WTC11 (cell line): ENCODE measurements at regions not wholly inside any gene's neighbourhood (a gene's known extent, or its start where the extent isn't known, plus 50 kb on each side); places are given as distances from the start of the nearest gene placed in this dataset.

Experiments
- NR3C1 ChIP-seq: sonication (generic); formaldehyde crosslinking; conservative IDR thresholded peaks from 2 replicates; pipeline ENCODE4 v1.8.1; 2023; ENCODE audit warnings: low read depth, mild to moderate bottlenecking, missing genetic modification reagents
- SP1 ChIP-seq: sonication (generic); formaldehyde crosslinking; conservative IDR thresholded peaks from 2 replicates; pipeline ENCODE4 v1.8.1; 2022; ENCODE audit warnings: missing genetic modification reagents
- TF ChIP-seq, protein P1 (sequence below): fragments of 200-600 bp; IDR thresholded peaks from 2 replicates; pipeline ENCODE4 v1.8.0; 2022; ENCODE audit warnings: antibody characterized with exemption

DNA sequence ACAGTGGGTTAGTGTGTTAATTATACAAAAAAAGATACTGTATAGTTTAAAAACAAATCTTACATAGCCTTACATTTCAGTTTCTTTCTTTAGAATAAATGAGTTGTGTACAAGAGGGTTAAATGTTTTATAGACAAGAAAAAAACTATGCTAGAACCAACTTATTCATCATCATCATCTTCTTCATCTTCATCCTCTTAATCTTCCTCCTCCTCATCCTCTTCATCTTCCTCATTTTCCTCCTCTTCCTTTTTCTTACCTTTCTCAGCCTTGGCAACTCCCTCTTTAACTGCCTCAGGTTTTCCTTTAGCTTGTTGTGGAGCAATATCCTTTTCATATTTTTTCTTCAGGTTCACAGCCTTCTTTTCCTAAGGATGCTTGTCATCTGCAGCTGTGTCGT, 53.7 kb downstream of the RPS12 start:
- TF ChIP-seq, protein P1, sequence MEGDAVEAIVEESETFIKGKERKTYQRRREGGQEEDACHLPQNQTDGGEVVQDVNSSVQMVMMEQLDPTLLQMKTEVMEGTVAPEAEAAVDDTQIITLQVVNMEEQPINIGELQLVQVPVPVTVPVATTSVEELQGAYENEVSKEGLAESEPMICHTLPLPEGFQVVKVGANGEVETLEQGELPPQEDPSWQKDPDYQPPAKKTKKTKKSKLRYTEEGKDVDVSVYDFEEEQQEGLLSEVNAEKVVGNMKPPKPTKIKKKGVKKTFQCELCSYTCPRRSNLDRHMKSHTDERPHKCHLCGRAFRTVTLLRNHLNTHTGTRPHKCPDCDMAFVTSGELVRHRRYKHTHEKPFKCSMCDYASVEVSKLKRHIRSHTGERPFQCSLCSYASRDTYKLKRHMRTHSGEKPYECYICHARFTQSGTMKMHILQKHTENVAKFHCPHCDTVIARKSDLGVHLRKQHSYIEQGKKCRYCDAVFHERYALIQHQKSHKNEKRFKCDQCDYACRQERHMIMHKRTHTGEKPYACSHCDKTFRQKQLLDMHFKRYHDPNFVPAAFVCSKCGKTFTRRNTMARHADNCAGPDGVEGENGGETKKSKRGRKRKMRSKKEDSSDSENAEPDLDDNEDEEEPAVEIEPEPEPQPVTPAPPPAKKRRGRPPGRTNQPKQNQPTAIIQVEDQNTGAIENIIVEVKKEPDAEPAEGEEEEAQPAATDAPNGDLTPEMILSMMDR: no peak
- TF ChIP-seq NR3C1 (CRISPR knock-in tag): no peak
- no peak for TF ChIP-seq SP1 (CRISPR knock-in tag)
